Osteoblast (primary cell): ENCODE measurements at regions not wholly inside any gene's neighbourhood (a gene's known extent, or its start where the extent isn't known, plus 50 kb on each side); places are given as distances from the start of the nearest gene placed in this dataset.

Source experiments
- DNase-seq: peaks from one replicate; pipeline ENCODE4 v3.0.0; 2011; ENCODE audit warnings: low spot score, mixed read lengths; ENCODE audit not compliant: insufficient read length; ENCODE audit errors: missing footprints
- H2AFZ ChIP-seq: 2 replicates; pipeline ENCODE4 v1.6.0; 2011; ENCODE audit warnings: mild to moderate bottlenecking, low read length
- H3K27ac ChIP-seq: 2 replicates; pipeline ENCODE4 v1.5.1; 2011; ENCODE audit warnings: mild to moderate bottlenecking, low read depth, low read length, moderate library complexity
- H3K27me3 ChIP-seq: 2 replicates; pipeline ENCODE4 v1.6.0; 2012; ENCODE audit warnings: mild to moderate bottlenecking, control low read depth, inconsistent platforms, low read length, moderate library complexity; ENCODE audit not compliant: insufficient read depth
- H3K36me3 ChIP-seq: 2 replicates; pipeline ENCODE4 v1.5.1; 2011; ENCODE audit warnings: mild to moderate bottlenecking, low read length, control low read depth, moderate library complexity; ENCODE audit not compliant: insufficient read depth
- H3K4me1 ChIP-seq: 2 replicates; pipeline ENCODE4 v1.5.1; 2011; ENCODE audit warnings: mild to moderate bottlenecking, low read length, control low read depth, moderate library complexity; ENCODE audit not compliant: insufficient read depth
- H3K4me2 ChIP-seq: 2 replicates; pipeline ENCODE4 v1.6.0; 2011; ENCODE audit warnings: mild to moderate bottlenecking, low read length; ENCODE audit not compliant: insufficient read depth
- H3K4me3 ChIP-seq: fragments of 200-600 bp; sonication (generic); 3 replicates; pipeline ENCODE4 v1.5.1; 2012; ENCODE audit warnings: mild to moderate bottlenecking, low read length, inconsistent platforms; ENCODE audit not compliant: insufficient read depth
- H3K79me2 ChIP-seq: 2 replicates; pipeline ENCODE4 v1.6.0; 2012; ENCODE audit warnings: mild to moderate bottlenecking, low read length, control low read depth, inconsistent platforms; ENCODE audit not compliant: insufficient read depth
- H3K9me3 ChIP-seq: 2 replicates; pipeline ENCODE4 v1.5.1; 2011; ENCODE audit warnings: low read depth, low read length, control low read depth
- H4K20me1 ChIP-seq: 2 replicates; pipeline ENCODE4 v1.6.0; 2012; ENCODE audit warnings: mild to moderate bottlenecking, low read length, control low read depth; ENCODE audit not compliant: insufficient read depth
- CTCF ChIP-seq: IDR thresholded peaks from 2 replicates; pipeline ENCODE4 v1.5.1; 2011; ENCODE audit warnings: mild to moderate bottlenecking, low read depth, low read length, moderate library complexity; ENCODE audit errors: extremely low read depth

GRCh38 chr1:233473549-233474204 lies 140.2 kb upstream of the KCNK1 start:
- Histone ChIP-seq H4K20me1 (no peaks in the 10 kb centered on the region), H3K36me3 (no peaks in the 10 kb centered on the region), H3K4me1 (no peaks in the 10 kb centered on the region), H2AFZ (no peak overlapping the region), H3K4me3 (no peak overlapping the region), H3K27ac (no peak overlapping the region), H3K27me3 (no peaks in the 10 kb centered on the region), H3K9me3 (no peaks in the 10 kb centered on the region), H3K4me2 (no peak overlapping the region), H3K79me2 (no peaks in the 10 kb centered on the region)
- TF ChIP-seq CTCF: no peak
- no peak for DNase-seq

- H3K4me2 ChIP-seq: no peak overlapping the region
- H3K9me3 ChIP-seq: no peaks in the 10 kb centered on the region
- no peak for DNase-seq
- no peaks in the 10 kb centered on the region for H3K36me3 ChIP-seq
- TF ChIP-seq CTCF: no peak
- H2AFZ ChIP-seq: no peak overlapping the region
- no peak overlapping the region for H3K27ac ChIP-seq
- no peak overlapping the region for H3K4me3 ChIP-seq
- H3K4me1 ChIP-seq: no peaks in the 10 kb centered on the region
- no peaks in the 10 kb centered on the region for H3K27me3 ChIP-seq
- no peaks in the 10 kb centered on the region for H3K79me2 ChIP-seq
- H4K20me1 ChIP-seq: no peaks in the 10 kb centered on the region
Measured at GRCh38 chr1:233477359-233477758, 136.5 kb upstream of the KCNK1 start.

- H3K4me2 ChIP-seq: no peak overlapping the region
- H4K20me1 ChIP-seq: no peaks in the 10 kb centered on the region
- H3K79me2 ChIP-seq: no peaks in the 10 kb centered on the region
- DNase-seq: no peak
- TF ChIP-seq CTCF: no peak
- no peaks in the 10 kb centered on the region for H3K36me3 ChIP-seq
- no peak overlapping the region for H3K4me3 ChIP-seq
- H3K27me3 ChIP-seq: no peaks in the 10 kb centered on the region
- no peak overlapping the region for H3K27ac ChIP-seq
- no peak overlapping the region for H2AFZ ChIP-seq
- H3K9me3 ChIP-seq: no peaks in the 10 kb centered on the region
- no peaks in the 10 kb centered on the region for H3K4me1 ChIP-seq
Measured at GRCh38 chr1:233478611-233479010, 135.3 kb upstream of the KCNK1 start.

GRCh38 chr1:233479110-233479890 lies 134.6 kb upstream of the KCNK1 start:
- no peaks in the 10 kb centered on the region for H3K9me3 ChIP-seq
- no peaks in the 10 kb centered on the region for H3K36me3 ChIP-seq
- H3K27ac ChIP-seq: no peak overlapping the region
- no peak for TF ChIP-seq CTCF
- no peaks in the 10 kb centered on the region for H3K4me1 ChIP-seq
- no peak overlapping the region for H2AFZ ChIP-seq
- no peak overlapping the region for H3K4me2 ChIP-seq
- DNase-seq: no peak
- H3K4me3 ChIP-seq: no peak overlapping the region
- H3K79me2 ChIP-seq: no peaks in the 10 kb centered on the region
- no peaks in the 10 kb centered on the region for H4K20me1 ChIP-seq
- no peaks in the 10 kb centered on the region for H3K27me3 ChIP-seq
